Loucy (cell line): ENCODE measurements at regions not wholly inside any gene's neighbourhood (a gene's known extent, or its start where the extent isn't known, plus 50 kb on each side); places are given as distances from the start of the nearest gene placed in this dataset.
A peak's percentile ranks its signal among the peaks of the same experiment; 100 is the strongest.

ENCODE experiments used
- H2AFZ ChIP-seq: fragments of 200-600 bp; sonication (generic); 2 replicates; pipeline ENCODE4 v1.6.0; 2016; ENCODE audit warnings: antibody characterized with exemption, mild to moderate bottlenecking, low read length, moderate library complexity
- H3F3A ChIP-seq: fragments of 200-600 bp; 2 replicates; pipeline ENCODE4 v1.6.0; 2016; ENCODE audit warnings: antibody characterized with exemption, low read depth, mild to moderate bottlenecking
- H3K27me3 ChIP-seq: fragments of 200-600 bp; sonication (generic); 2 replicates; pipeline ENCODE4 v1.6.1; 2014; ENCODE audit warnings: low read length, mild to moderate bottlenecking; ENCODE audit not compliant: insufficient read depth, poor library complexity, severe bottlenecking
- H3K36me3 ChIP-seq: fragments of 200-600 bp; sonication (generic); 2 replicates; pipeline ENCODE4 v1.6.1; 2016; ENCODE audit warnings: low read length; ENCODE audit not compliant: insufficient read depth
- H3K4me1 ChIP-seq: fragments of 200-600 bp; sonication (generic); 2 replicates; pipeline ENCODE4 v1.5.1; 2014; ENCODE audit warnings: low read length, mild to moderate bottlenecking; ENCODE audit not compliant: insufficient read depth, poor library complexity, severe bottlenecking
- H3K4me2 ChIP-seq: fragments of 200-600 bp; sonication (generic); 2 replicates; pipeline ENCODE4 v1.6.0; 2014; ENCODE audit warnings: antibody characterized with exemption, low read length, low read depth, mild to moderate bottlenecking; ENCODE audit not compliant: poor library complexity, severe bottlenecking
- H3K4me3 ChIP-seq: fragments of 200-600 bp; sonication (generic); 2 replicates; pipeline ENCODE4 v1.5.1; 2014; ENCODE audit warnings: low read length, mild to moderate bottlenecking, mixed read lengths; ENCODE audit not compliant: poor library complexity, severe bottlenecking
- H3K79me2 ChIP-seq: fragments of 200-600 bp; sonication (generic); 2 replicates; pipeline ENCODE4 v1.6.1; 2014; ENCODE audit warnings: low read length; ENCODE audit not compliant: insufficient read depth
- H3K9ac ChIP-seq: fragments of 200-600 bp; sonication (generic); 2 replicates; pipeline ENCODE4 v1.6.0; 2014; ENCODE audit warnings: mild to moderate bottlenecking, low read depth, low read length, moderate library complexity; ENCODE audit not compliant: poor library complexity, severe bottlenecking
- H3K9me2 ChIP-seq: fragments of 200-600 bp; sonication (generic); replicated peaks from 2 replicates; pipeline ENCODE4 v1.6.1; 2016; ENCODE audit warnings: low read depth, low read length, mixed read lengths
- H3K9me3 ChIP-seq: fragments of 200-600 bp; sonication (generic); 2 replicates; pipeline ENCODE4 v1.6.1; 2014; ENCODE audit warnings: mild to moderate bottlenecking, antibody characterized with exemption, low read length, low read depth; ENCODE audit not compliant: insufficient read depth
- H4K20me1 ChIP-seq: fragments of 200-600 bp; sonication (generic); 2 replicates; pipeline ENCODE4 v1.6.0; 2014; ENCODE audit warnings: antibody characterized with exemption, low read length, mild to moderate bottlenecking; ENCODE audit not compliant: insufficient read depth, poor library complexity, severe bottlenecking
- EZH2phosphoT487 ChIP-seq: fragments of 200-600 bp; IDR thresholded peaks from 2 replicates; pipeline ENCODE4 v1.6.1; 2018; ENCODE audit warnings: antibody characterized with exemption, mild to moderate bottlenecking, moderate library complexity, borderline replicate concordance
- TF ChIP-seq, protein P1 (sequence below): fragments of 200-600 bp; sonication (generic); conservative IDR thresholded peaks from 2 replicates; pipeline ENCODE4 v1.5.1; 2014; ENCODE audit warnings: mild to moderate bottlenecking, antibody characterized with exemption, low read length

DNA sequence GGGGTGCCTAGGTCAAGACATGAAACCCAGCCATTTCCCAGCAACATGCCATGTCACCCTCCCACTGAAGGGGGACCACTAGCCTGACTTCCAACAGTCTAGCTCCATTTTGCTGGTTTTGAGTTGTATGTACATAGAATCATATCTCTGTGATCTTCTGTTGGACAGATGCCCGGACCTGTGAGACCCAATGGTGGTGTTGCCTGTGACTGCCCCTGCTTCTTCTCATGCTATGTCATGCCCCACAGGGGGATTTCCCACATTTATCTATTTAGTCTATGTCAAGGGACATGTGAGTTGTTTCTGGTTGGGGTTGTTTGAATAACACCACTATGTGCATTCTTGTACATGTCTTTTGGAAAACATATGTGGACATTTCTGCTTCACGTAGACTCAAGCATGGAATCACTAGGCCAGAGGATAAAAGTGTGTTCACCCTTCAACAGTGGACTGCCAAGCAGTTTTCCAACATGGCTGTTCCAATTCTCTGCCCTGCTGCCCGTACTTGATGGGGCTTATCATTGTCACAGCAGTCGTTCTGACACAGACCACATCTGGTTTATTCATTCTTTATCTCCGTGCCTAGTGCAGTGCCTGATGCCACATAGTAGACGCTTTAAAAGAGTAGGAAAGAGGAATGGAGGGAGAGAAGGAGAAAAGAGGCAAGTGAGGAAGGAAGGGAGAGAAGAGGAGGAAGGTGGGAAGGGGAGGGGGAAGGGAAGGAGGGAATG, 114.4 kb downstream of the TPRA1 start:
- Histone ChIP-seq H3K9ac (no peak overlapping the region), H3K9me3 (no peaks in the 10 kb centered on the region), H3F3A (no peaks in the 10 kb centered on the region), H3K9me2 (no peaks in the 10 kb centered on the region), H3K4me1 (no peaks in the 10 kb centered on the region), H3K79me2 (no peaks in the 10 kb centered on the region), H2AFZ (no peak overlapping the region), H3K36me3 (no peaks in the 10 kb centered on the region), H3K4me2 (no peak overlapping the region), H3K4me3 (no peak overlapping the region), H4K20me1 (no peaks in the 10 kb centered on the region), H3K27me3 (no peaks in the 10 kb centered on the region)
- TF ChIP-seq EZH2phosphoT487: no peak
- TF ChIP-seq, protein P1, sequence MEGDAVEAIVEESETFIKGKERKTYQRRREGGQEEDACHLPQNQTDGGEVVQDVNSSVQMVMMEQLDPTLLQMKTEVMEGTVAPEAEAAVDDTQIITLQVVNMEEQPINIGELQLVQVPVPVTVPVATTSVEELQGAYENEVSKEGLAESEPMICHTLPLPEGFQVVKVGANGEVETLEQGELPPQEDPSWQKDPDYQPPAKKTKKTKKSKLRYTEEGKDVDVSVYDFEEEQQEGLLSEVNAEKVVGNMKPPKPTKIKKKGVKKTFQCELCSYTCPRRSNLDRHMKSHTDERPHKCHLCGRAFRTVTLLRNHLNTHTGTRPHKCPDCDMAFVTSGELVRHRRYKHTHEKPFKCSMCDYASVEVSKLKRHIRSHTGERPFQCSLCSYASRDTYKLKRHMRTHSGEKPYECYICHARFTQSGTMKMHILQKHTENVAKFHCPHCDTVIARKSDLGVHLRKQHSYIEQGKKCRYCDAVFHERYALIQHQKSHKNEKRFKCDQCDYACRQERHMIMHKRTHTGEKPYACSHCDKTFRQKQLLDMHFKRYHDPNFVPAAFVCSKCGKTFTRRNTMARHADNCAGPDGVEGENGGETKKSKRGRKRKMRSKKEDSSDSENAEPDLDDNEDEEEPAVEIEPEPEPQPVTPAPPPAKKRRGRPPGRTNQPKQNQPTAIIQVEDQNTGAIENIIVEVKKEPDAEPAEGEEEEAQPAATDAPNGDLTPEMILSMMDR: no peak

DNA sequence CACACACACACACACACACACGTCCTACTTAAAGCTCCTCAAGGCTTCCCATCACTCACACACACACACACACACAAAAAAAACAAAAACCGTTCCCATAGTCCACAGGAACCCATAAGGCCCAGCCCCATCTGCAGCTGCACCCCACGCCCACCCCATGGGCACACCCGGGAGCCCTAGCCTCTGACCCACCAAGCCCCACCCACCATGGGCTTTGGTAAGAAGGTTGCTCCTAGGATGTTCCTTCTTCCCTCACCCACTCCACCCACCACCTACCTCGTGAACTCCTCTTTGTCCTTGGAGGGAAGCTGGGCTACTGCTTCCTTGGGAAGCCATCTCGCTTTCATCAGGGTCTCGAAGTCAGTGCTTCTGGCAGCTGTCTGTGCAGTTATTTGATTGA, 115.1 kb downstream of the TPRA1 start:
- no peak for TF ChIP-seq EZH2phosphoT487
- TF ChIP-seq, protein P1: no peak
- no peaks in the 10 kb centered on the region for H3K36me3 ChIP-seq
- no peaks in the 10 kb centered on the region for H4K20me1 ChIP-seq
- H3F3A ChIP-seq: no peaks in the 10 kb centered on the region
- H3K9ac ChIP-seq: no peak overlapping the region
- no peaks in the 10 kb centered on the region for H3K4me1 ChIP-seq
- H3K4me3 ChIP-seq: no peak overlapping the region
- H3K9me2 ChIP-seq: no peaks in the 10 kb centered on the region
- no peaks in the 10 kb centered on the region for H3K9me3 ChIP-seq
- H2AFZ ChIP-seq: no peak overlapping the region
- H3K79me2 ChIP-seq: no peaks in the 10 kb centered on the region
- no peak overlapping the region for H3K4me2 ChIP-seq
- H3K27me3 ChIP-seq: no peaks in the 10 kb centered on the region

DNA sequence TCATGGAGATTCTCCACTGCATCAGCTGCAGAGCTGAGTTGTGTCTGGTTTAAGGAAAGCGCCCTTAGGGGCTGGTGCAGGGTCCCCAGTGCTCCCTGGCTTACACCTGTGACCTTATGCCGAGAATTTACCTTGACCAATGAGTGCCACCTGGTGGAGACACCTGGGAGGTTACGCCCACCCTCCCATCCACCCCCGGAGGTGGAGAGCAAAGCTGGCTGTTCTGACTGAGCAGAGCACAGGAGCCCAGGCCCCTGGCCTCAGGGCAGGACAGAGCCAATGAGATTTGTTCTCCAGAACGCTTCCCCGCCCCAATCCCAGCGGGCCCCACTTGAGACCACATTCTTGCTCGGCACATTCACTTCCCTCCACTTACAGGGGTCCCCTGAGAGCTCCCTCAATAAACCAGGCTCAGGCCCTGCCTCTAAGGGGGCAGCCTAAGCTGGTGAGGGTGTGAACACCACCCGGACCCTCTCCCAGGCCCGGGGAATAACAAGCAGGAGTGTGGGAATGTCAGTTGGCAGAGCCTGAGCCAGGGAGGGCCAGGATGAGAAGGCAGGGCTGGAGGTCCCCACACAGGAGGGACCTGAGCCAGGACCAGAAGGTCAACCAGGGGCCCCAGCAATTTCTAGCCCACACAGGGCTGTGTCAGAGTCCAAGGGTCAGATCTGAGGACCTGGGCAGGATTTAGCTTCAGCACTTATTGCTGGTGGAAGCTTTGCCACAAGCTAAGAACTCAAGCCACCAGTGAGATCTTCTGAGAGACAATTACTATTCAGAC, 117.1 kb downstream of the TPRA1 start:
- TF ChIP-seq, protein P1: peak; percentile 66
- TF ChIP-seq EZH2phosphoT487: no peak
- no peaks in the 10 kb centered on the region for H3K4me1 ChIP-seq
- no peaks in the 10 kb centered on the region for H3K79me2 ChIP-seq
- H3K9me2 ChIP-seq: no peaks in the 10 kb centered on the region
- no peaks in the 10 kb centered on the region for H3K9me3 ChIP-seq
- H3K9ac ChIP-seq: no peak overlapping the region
- H3K27me3 ChIP-seq: no peaks in the 10 kb centered on the region
- no peak overlapping the region for H3K4me2 ChIP-seq
- H3F3A ChIP-seq: no peaks in the 10 kb centered on the region
- no peak overlapping the region for H2AFZ ChIP-seq
- no peaks in the 10 kb centered on the region for H3K36me3 ChIP-seq
- no peaks in the 10 kb centered on the region for H4K20me1 ChIP-seq
- H3K4me3 ChIP-seq: no peak overlapping the region
